ENCODE measurements at regions not wholly inside any gene's neighbourhood (a gene's known extent, or its start where the extent isn't known, plus 50 kb on each side); places are given as distances from the start of the nearest gene placed in this dataset.

DNA sequence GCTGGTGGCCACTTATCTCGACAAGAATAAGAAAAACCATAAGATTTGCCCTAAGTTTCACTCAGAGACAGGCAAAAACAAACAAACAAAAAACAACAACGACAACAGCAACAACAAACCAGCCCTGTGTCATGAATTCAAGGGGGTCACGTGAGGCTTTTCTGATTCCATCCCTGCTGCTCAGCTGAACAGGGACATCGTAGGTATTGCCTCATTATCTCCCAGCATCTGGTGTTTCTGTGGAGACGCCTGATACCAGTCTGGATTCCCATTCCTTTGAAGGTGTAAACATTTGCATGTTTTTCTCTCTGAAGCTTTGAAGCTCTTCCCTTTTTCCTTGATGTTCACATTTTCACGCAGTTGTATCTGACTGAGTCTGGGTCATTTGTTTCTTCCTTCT, 117.4 kb downstream of the KCNF1 start:
- TF ChIP-seq RCOR1 (IDR thresholded peaks at IDR 0.05; ENCODE audit: insufficient replicate concordance, low read length) (no peak), NFE2L2 (IDR thresholded peaks at IDR 0.05; ENCODE audit: low read depth, low read length) (no peak), POLR2A (IDR thresholded peaks at IDR 0.05; ENCODE audit: low read depth, low read length) (no peak), CEBPB (IDR thresholded peaks at IDR 0.05; ENCODE audit: low read depth, low read length) (no peak), RFX5 (IDR thresholded peaks at IDR 0.05; ENCODE audit: low read depth, low read length) (no peak), MAZ (IDR thresholded peaks at IDR 0.05; ENCODE audit: borderline replicate concordance, low read depth, low read length) (no peak), MXI1 (IDR thresholded peaks at IDR 0.05; ENCODE audit: borderline replicate concordance, low read depth, low read length) (no peak), CHD1 (IDR thresholded peaks at IDR 0.05; ENCODE audit: low read depth, low read length) (no peak), RAD21 (IDR thresholded peaks at IDR 0.05; ENCODE audit: low read length) (no peak), SMC3 (IDR thresholded peaks at IDR 0.05; ENCODE audit: low read depth, low read length) (no peak)
- TF ChIP-seq, protein P1, sequence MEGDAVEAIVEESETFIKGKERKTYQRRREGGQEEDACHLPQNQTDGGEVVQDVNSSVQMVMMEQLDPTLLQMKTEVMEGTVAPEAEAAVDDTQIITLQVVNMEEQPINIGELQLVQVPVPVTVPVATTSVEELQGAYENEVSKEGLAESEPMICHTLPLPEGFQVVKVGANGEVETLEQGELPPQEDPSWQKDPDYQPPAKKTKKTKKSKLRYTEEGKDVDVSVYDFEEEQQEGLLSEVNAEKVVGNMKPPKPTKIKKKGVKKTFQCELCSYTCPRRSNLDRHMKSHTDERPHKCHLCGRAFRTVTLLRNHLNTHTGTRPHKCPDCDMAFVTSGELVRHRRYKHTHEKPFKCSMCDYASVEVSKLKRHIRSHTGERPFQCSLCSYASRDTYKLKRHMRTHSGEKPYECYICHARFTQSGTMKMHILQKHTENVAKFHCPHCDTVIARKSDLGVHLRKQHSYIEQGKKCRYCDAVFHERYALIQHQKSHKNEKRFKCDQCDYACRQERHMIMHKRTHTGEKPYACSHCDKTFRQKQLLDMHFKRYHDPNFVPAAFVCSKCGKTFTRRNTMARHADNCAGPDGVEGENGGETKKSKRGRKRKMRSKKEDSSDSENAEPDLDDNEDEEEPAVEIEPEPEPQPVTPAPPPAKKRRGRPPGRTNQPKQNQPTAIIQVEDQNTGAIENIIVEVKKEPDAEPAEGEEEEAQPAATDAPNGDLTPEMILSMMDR (conservative IDR thresholded peaks at IDR 0.05; ENCODE audit: low read depth, low read length): no peak
- TF ChIP-seq, protein P2, sequence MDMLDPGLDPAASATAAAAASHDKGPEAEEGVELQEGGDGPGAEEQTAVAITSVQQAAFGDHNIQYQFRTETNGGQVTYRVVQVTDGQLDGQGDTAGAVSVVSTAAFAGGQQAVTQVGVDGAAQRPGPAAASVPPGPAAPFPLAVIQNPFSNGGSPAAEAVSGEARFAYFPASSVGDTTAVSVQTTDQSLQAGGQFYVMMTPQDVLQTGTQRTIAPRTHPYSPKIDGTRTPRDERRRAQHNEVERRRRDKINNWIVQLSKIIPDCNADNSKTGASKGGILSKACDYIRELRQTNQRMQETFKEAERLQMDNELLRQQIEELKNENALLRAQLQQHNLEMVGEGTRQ (IDR thresholded peaks at IDR 0.05; ENCODE audit: low read depth, low read length): no peak
- TF ChIP-seq, protein P3, sequence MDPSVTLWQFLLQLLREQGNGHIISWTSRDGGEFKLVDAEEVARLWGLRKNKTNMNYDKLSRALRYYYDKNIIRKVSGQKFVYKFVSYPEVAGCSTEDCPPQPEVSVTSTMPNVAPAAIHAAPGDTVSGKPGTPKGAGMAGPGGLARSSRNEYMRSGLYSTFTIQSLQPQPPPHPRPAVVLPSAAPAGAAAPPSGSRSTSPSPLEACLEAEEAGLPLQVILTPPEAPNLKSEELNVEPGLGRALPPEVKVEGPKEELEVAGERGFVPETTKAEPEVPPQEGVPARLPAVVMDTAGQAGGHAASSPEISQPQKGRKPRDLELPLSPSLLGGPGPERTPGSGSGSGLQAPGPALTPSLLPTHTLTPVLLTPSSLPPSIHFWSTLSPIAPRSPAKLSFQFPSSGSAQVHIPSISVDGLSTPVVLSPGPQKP (IDR thresholded peaks at IDR 0.05; ENCODE audit: borderline replicate concordance, low read depth, low read length): no peak
